Endothelial cell (in vitro differentiated cells): ENCODE measurements at regions not wholly inside any gene's neighbourhood (a gene's known extent, or its start where the extent isn't known, plus 50 kb on each side); places are given as distances from the start of the nearest gene placed in this dataset.

Experiments used
- DNase-seq: peaks from one replicate; pipeline ENCODE4 v3.0.0; 2021; ENCODE audit warnings: low spot score
- H3K27ac Mint-ChIP-seq: one replicate; pipeline ENCODE4 v1.8.0; 2021; ENCODE audit warnings: mixed read lengths, inconsistent platforms; ENCODE audit not compliant: unreplicated experiment
- H3K27me3 Mint-ChIP-seq: one replicate; pipeline ENCODE4 v1.8.0; 2021; ENCODE audit warnings: mild to moderate bottlenecking, moderate library complexity, mixed read lengths, inconsistent platforms; ENCODE audit not compliant: unreplicated experiment
- H3K36me3 Mint-ChIP-seq: one replicate; pipeline ENCODE4 v1.8.0; 2021; ENCODE audit warnings: mild to moderate bottlenecking, low read depth, mixed read lengths, inconsistent platforms; ENCODE audit not compliant: unreplicated experiment
- H3K4me1 Mint-ChIP-seq: one replicate; pipeline ENCODE4 v1.8.0; 2021; ENCODE audit warnings: mild to moderate bottlenecking, mixed read lengths, inconsistent platforms; ENCODE audit not compliant: unreplicated experiment
- H3K4me3 Mint-ChIP-seq: one replicate; pipeline ENCODE4 v1.8.0; 2021; ENCODE audit warnings: mild to moderate bottlenecking, mixed read lengths, inconsistent platforms; ENCODE audit not compliant: unreplicated experiment
- H3K9me3 Mint-ChIP-seq: one replicate; pipeline ENCODE4 v1.8.0; 2021; ENCODE audit warnings: mixed read lengths, inconsistent platforms; ENCODE audit not compliant: unreplicated experiment
- CTCF ChIP-seq: fragments of 200-600 bp; sonication (generic); IDR thresholded peaks from one replicate; pipeline ENCODE4 v1.5.0; 2021; ENCODE audit warnings: antibody characterized with exemption; ENCODE audit not compliant: unreplicated experiment

GRCh38 chr17:71987634-71988033, 133.2 kb upstream of the SOX9 start:
- peaks cover 15% of the 10 kb centered on the region for H3K4me1 Mint-ChIP-seq
- no peak overlapping the region for H3K4me3 Mint-ChIP-seq
- DNase-seq, result no peak
- no peak for TF ChIP-seq CTCF
- no peaks in the 10 kb centered on the region for H3K9me3 Mint-ChIP-seq
- H3K27me3 Mint-ChIP-seq, result peaks cover 7% of the 10 kb centered on the region
- H3K27ac Mint-ChIP-seq, result no peak overlapping the region
- H3K36me3 Mint-ChIP-seq, result no peaks in the 10 kb centered on the region

- DNase-seq, result no peak
- peaks cover 15% of the 10 kb centered on the region for H3K4me1 Mint-ChIP-seq
- no peak overlapping the region for H3K27ac Mint-ChIP-seq
- H3K27me3 Mint-ChIP-seq, result peaks cover 8% of the 10 kb centered on the region
- no peak for TF ChIP-seq CTCF
- H3K36me3 Mint-ChIP-seq, result no peaks in the 10 kb centered on the region
- no peaks in the 10 kb centered on the region for H3K9me3 Mint-ChIP-seq
- H3K4me3 Mint-ChIP-seq, result no peak overlapping the region
Observed at GRCh38 chr17:71989117-71989516, 131.7 kb upstream of the SOX9 start.

GRCh38 chr17:71993363-71993762, 127.5 kb upstream of the SOX9 start:
- Mint-ChIP-seq H3K27me3 (peaks cover 8% of the 10 kb centered on the region), H3K9me3 (no peaks in the 10 kb centered on the region), H3K4me3 (no peak overlapping the region), H3K27ac (no peak overlapping the region), H3K36me3 (no peaks in the 10 kb centered on the region), H3K4me1 (peaks cover 10% of the 10 kb centered on the region)
- no peak for TF ChIP-seq CTCF
- DNase-seq, result no peak

GRCh38 chr17:71995590-71995989, 125.2 kb upstream of the SOX9 start:
- Mint-ChIP-seq H3K9me3 (no peaks in the 10 kb centered on the region), H3K27ac (no peak overlapping the region), H3K36me3 (no peaks in the 10 kb centered on the region), H3K27me3 (peaks cover 8% of the 10 kb centered on the region), H3K4me1 (no peaks in the 10 kb centered on the region), H3K4me3 (no peak overlapping the region)
- no peak for DNase-seq
- no peak for TF ChIP-seq CTCF

- no peak for DNase-seq
Observed at GRCh38 chr17:72004011-72004427, 116.8 kb upstream of the SOX9 start.

More at GRCh38 chr17:72004011-72004427, 116.8 kb upstream of the SOX9 start:
- no peaks in the 10 kb centered on the region for H3K27me3 Mint-ChIP-seq
- H3K36me3 Mint-ChIP-seq, result no peaks in the 10 kb centered on the region
- TF ChIP-seq CTCF, result no peak
- H3K4me3 Mint-ChIP-seq, result no peak overlapping the region
- H3K4me1 Mint-ChIP-seq, result peaks cover 2% of the 10 kb centered on the region
- no peak overlapping the region for H3K27ac Mint-ChIP-seq
- H3K9me3 Mint-ChIP-seq, result no peaks in the 10 kb centered on the region
